Omental fat pad (tissue), 3 donors: ENCODE measurements at regions not wholly inside any gene's neighbourhood (a gene's known extent, or its start where the extent isn't known, plus 50 kb on each side); places are given as distances from the start of the nearest gene placed in this dataset.

ENCODE experiments used
- ATAC-seq: fragments of 150-250 bp; one replicate; pipeline ENCODE4 v1.9.1; 2016; ENCODE audit warnings: mild to moderate bottlenecking, moderate library complexity; ENCODE audit not compliant: low FRiP score
- DNase-seq: peaks from one replicate; pipeline ENCODE4 v3.0.0-alpha.2; 2019; ENCODE audit warnings: low spot score
- TF ChIP-seq, protein P1 (sequence below), 3 donors: fragments of 450-650 bp; IDR thresholded peaks; one replicate each; pipeline ENCODE4 v1.5.1; 2016 to 2017; ENCODE audit warnings: antibody characterized with exemption in 3 of 3, mild to moderate bottlenecking in 3 of 3, moderate library complexity in 2 of 3

DNA sequence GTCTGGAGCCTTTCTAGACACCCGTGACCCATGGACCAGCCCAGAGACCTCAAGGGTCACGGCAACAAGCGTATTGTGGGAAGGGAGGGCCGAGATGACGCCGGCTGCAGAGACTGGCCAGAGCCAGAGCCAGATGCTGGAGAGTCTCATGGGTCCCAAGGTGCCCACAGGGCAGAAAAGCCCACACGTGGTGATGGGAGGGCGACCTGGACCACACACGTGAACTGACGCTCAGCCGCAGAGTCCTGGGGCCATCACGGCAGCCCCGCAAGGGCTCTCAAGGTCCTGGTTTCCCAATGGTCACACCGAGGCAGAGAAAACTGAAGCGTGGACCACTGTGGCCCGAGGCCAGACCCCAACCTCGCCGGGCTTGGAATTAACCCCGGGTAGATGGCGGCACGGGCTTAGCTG lies 92.6 kb downstream of the YTHDF1 start:
- ATAC-seq (no peak), DNase-seq (no peak)
- TF ChIP-seq, protein P1, sequence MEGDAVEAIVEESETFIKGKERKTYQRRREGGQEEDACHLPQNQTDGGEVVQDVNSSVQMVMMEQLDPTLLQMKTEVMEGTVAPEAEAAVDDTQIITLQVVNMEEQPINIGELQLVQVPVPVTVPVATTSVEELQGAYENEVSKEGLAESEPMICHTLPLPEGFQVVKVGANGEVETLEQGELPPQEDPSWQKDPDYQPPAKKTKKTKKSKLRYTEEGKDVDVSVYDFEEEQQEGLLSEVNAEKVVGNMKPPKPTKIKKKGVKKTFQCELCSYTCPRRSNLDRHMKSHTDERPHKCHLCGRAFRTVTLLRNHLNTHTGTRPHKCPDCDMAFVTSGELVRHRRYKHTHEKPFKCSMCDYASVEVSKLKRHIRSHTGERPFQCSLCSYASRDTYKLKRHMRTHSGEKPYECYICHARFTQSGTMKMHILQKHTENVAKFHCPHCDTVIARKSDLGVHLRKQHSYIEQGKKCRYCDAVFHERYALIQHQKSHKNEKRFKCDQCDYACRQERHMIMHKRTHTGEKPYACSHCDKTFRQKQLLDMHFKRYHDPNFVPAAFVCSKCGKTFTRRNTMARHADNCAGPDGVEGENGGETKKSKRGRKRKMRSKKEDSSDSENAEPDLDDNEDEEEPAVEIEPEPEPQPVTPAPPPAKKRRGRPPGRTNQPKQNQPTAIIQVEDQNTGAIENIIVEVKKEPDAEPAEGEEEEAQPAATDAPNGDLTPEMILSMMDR (IDR thresholded peaks at IDR 0.05), result no peak

DNA sequence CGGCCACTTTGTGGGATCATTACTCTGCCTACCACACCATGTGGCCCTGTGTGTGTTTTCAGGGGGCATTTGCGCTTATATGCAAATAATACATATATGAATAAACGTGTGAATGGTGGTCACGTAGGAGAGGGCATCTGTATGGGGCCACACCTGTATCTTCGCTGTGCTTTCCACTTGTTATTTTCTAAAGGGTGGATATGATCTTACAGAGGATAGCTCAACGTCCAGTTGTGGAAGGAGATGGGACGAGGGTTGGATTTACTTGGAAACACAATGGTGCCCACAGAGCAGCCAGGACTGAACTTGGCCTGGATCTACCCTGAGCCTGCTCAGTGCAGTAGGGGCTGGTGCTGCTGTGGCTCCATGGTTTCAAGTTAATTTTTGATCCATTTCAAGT lies 93.3 kb downstream of the YTHDF1 start:
- TF ChIP-seq, protein P1 (IDR thresholded peaks at IDR 0.05), result no peak
- ATAC-seq (no peak), DNase-seq (no peak)

DNA sequence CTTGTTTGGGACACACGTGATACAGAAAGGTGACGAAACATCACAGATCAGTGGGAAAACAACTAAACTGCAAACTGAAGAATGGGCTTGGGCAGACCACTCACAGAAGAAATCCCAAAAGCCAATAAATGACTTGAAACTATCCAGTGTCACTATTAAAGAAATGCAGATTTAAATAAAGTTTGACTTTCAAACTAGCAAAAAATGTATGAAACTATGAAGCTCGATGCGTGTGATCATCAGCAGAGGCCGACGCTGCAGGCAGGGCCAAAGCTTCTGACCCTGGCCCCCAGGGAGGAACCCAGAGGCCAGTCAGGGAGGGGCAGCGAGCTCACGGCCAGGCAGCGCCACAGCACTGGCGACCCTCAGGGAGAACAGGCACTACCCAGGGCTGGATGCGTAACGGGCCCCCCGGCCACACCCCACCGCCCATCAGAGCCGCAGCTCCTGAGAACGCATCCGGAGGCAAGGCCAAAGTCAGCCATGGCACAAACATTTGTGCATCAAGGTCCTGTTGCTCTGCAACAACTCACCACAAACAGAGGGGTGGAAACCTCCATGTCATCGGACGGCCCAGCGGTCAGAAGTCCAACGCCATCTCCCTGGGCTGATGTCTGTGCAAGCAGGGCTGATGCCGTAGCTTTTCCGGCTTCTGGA lies 94.1 kb downstream of the YTHDF1 start:
- DNase-seq (no peak), ATAC-seq (no peak)
- TF ChIP-seq, protein P1 (IDR thresholded peaks at IDR 0.05), result no peak

DNA sequence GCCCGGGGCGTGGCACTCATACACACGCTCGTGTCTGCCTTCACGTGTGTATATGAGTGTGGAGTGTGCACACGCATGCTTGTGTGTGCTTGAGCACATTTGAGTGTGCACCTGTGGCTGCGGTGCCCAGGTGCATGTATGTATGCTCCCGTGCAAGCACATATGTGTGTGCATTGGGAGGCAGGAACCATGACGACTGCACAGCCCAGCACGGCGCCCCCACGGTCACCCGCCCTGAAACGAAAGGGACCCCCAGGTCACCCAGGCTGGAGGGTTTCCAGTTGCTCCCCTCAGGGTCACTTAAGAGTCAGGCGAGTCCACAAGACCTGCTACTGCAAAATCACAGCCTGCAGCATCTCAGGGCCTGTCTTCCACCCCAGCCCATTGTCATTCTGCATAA lies 94.7 kb downstream of the YTHDF1 start:
- no peak for ATAC-seq
- TF ChIP-seq, protein P1 (IDR thresholded peaks at IDR 0.05), result no peak
- DNase-seq, result no peak

DNA sequence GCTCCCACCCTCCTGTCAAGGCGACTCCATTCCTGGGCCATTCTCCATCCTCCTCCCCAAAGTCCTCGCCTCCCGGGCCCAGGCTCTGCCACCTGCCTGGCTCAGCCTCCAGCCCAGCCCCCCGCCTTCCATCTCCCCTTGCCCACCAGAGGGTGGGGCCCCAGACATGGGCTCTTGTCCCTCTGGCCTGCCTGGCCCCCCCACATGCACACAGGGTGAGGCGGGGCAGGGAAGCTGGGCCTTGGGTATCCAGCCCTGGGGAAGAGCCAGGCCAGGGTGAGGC lies 95.2 kb downstream of the YTHDF1 start:
- TF ChIP-seq, protein P1 (IDR thresholded peaks at IDR 0.05), result no peak
- ATAC-seq (no peak), DNase-seq (no peak)

DNA sequence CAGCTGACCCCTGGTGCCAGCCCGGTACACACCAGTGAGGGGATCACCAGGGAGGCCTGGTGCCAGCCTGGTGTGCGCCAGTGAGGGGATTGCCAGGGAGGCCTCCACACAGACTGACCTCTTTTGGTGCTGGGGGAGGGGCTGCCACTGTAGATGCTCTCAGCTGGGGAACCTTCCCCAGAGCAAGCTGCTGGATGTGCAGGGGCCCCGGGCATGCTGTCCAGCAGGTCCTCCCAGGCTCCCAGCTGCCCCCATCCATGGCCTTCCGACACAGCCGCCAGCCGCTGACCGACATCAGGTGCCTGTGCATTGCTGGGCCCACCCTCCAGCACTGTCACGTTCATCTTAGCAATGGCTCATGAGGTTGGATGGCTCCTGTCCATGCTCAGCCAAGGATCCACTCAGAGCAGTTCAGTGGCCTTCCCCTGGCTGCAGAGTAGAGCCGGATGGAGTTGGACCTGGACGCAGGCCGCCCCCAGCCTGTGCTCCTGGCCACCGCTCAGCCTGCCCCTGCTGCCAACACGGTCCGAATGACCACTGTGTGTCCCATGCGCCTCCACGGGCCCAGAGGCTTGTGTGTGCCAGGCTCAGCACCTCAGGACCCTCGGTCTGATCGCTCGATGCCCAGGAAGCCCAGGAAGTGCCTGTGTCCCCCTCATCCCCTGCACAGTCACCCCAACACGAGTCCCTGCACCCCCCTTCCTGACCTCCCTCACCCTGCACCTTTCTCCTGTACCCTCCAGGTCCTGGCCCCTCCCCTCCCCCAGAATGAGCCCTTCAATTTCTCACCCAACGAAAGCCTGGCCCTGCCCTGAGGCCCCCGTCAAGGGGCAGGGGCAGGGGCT lies 95.7 kb downstream of the YTHDF1 start:
- TF ChIP-seq, protein P1 (IDR thresholded peaks at IDR 0.05), result no peak
- DNase-seq (no peak), ATAC-seq (no peak)
